DND-41 (cell line): ENCODE measurements at regions not wholly inside any gene's neighbourhood (a gene's known extent, or its start where the extent isn't known, plus 50 kb on each side); places are given as distances from the start of the nearest gene placed in this dataset.

Experiments used
- CTCF ChIP-seq: IDR thresholded peaks from 2 replicates; pipeline ENCODE4 v1.5.1; 2012; ENCODE audit warnings: borderline replicate concordance, low read length, moderate library complexity, mild to moderate bottlenecking; ENCODE audit not compliant: poor library complexity, severe bottlenecking; ENCODE audit errors: extremely low read depth
- EZH2 ChIP-seq: IDR thresholded peaks from 3 replicates; pipeline ENCODE4 v1.6.1; 2012; ENCODE audit warnings: borderline replicate concordance, low read depth, mild to moderate bottlenecking, moderate library complexity, low read length, inconsistent platforms; ENCODE audit not compliant: severe bottlenecking

- no peak for TF ChIP-seq CTCF
- no peak for TF ChIP-seq EZH2
These were observed 133.7 kb upstream of the EPB41L4A start for GRCh38 chr5:112552791-112553190.
